HepG2 (cell line): ENCODE measurements at regions not wholly inside any gene's neighbourhood (a gene's known extent, or its start where the extent isn't known, plus 50 kb on each side); places are given as distances from the start of the nearest gene placed in this dataset.

Source experiments
- ATAC-seq: fragments of 200-7000 bp; cut with Tn5 transposase; 3 replicates; pipeline ENCODE4 v1.9.1; 2020; ENCODE audit warnings: mild to moderate bottlenecking, moderate library complexity
- BruUV-seq: library from RNA; stranded (reverse); fragments of 400-500 nt; replicated peaks from 2 replicates; lab custom pipeline; 2021; lab: Mats Ljungman, UMichigan
- CTCF ChIA-PET: fragments of 300-600 bp; formaldehyde crosslinking; extraction: SDS; loops from one replicate; lab custom pipeline; 2021; ENCODE audit warnings: low total read pairs, inconsistent platforms, low intra/inter-chr PET ratio; lab: Yijun Ruan, JAX
- POLR2A ChIA-PET: fragments of 350-600 bp; sonication (Branson Sonifier 250); formaldehyde crosslinking; loops from one replicate; lab custom pipeline; 2020; ENCODE audit warnings: antibody characterized with exemption, inconsistent platforms; lab: Yijun Ruan, JAX
- DNase-seq: peaks from one replicate; pipeline ENCODE4 v3.0.0-alpha.2; 2015; ENCODE audit warnings: low spot score
- FAIRE-seq: peaks from 3 replicates; lab custom pipeline; 2011; peaks lifted over from hg19 to GRCh38; lab: Jason Lieb, UNC
- H2AFZ ChIP-seq: one replicate; pipeline ENCODE4 v1.6.1; 2011; ENCODE audit warnings: low read length, inconsistent platforms
- H3K27ac ChIP-seq: fragments of 300-600 bp; 3 replicates; pipeline ENCODE4 v1.8.0; 2011; ENCODE audit warnings: mixed run types, mild to moderate bottlenecking, mixed read lengths, low read length, inconsistent platforms; ENCODE audit not compliant: insufficient read depth; ENCODE audit errors: extremely low read length
- H3K27me3 ChIP-seq, 2 experiments: fragments of 200-600 bp in 1 of 2; 2 replicates in 1 of 2; 3 replicates in 1 of 2; pipeline versions ENCODE4 v1.6.0 to v1.8.0; 2011; ENCODE audit warnings: low read length in 2 of 2, mild to moderate bottlenecking in 2 of 2, moderate library complexity in 2 of 2, inconsistent platforms in 1 of 2; ENCODE audit not compliant: insufficient read depth in 2 of 2, control insufficient read depth in 1 of 2
- H3K36me3 ChIP-seq, 2 experiments: fragments of 200-600 bp in 1 of 2; replicated peaks in 1 of 2; 2 replicates in 1 of 2; 3 replicates in 1 of 2; pipeline versions ENCODE4 v1.5.1 to v1.8.0; 2011; ENCODE audit warnings: low read length in 2 of 2, inconsistent platforms in 1 of 2; ENCODE audit not compliant: insufficient read depth in 2 of 2, control insufficient read depth in 1 of 2
- H3K4me1 ChIP-seq: 2 replicates; pipeline ENCODE4 v1.5.1; 2012; ENCODE audit warnings: low read length, inconsistent platforms; ENCODE audit not compliant: insufficient read depth
- H3K4me2 ChIP-seq: 2 replicates; pipeline ENCODE4 v1.6.0; 2011; ENCODE audit warnings: low read depth, low read length, inconsistent platforms
- H3K4me3 ChIP-seq, 3 experiments: fragments of 200-600 bp in 1 of 3; sonication (generic), shearing (Covaris generic) in 1 of 3; replicated peaks in 1 of 3; 2 replicates each; pipeline ENCODE4 v1.5.1; 2011 to 2016; ENCODE audit warnings: low read length in 3 of 3, inconsistent platforms in 2 of 3, low read depth in 2 of 3, mild to moderate bottlenecking in 2 of 3, control low read depth in 1 of 3, mixed read lengths in 1 of 3; ENCODE audit not compliant: insufficient read depth in 1 of 3
- H3K79me2 ChIP-seq: one replicate; pipeline ENCODE4 v1.6.1; 2011; ENCODE audit warnings: low read length, inconsistent platforms; ENCODE audit not compliant: insufficient read depth
- H3K9ac ChIP-seq: 2 replicates; pipeline ENCODE4 v1.6.0; 2011; ENCODE audit warnings: mild to moderate bottlenecking, low read depth, low read length, inconsistent platforms; ENCODE audit not compliant: insufficient read depth
- H3K9me3 ChIP-seq: 2 replicates; pipeline ENCODE4 v1.5.1; 2012; ENCODE audit warnings: mild to moderate bottlenecking, low read length
- H4K20me1 ChIP-seq: 2 replicates; pipeline ENCODE4 v1.6.0; 2011; ENCODE audit warnings: inconsistent platforms, mild to moderate bottlenecking, low read length, moderate library complexity; ENCODE audit not compliant: insufficient read depth
- ATF7 ChIP-seq, 2 experiments: fragments of 450-650 bp in 1 of 2; sonication (generic) in 1 of 2; formaldehyde crosslinking in 1 of 2; IDR thresholded peaks; 2 replicates each; pipeline versions ENCODE4 v1.4.0 to v1.6.1; 2016 to 2020; ENCODE audit warnings: antibody characterized with exemption in 1 of 2, mild to moderate bottlenecking in 1 of 2, missing genetic modification reagents in 1 of 2
- CREB1 ChIP-seq, 2 experiments: fragments of 450-650 bp in 1 of 2; IDR thresholded peaks; 2 replicates each; pipeline ENCODE4 v1.6.1; 2016 to 2017; ENCODE audit warnings: control low read depth in 1 of 2, mild to moderate bottlenecking in 1 of 2, missing compliant biosample characterization in 1 of 2, missing genetic modification characterization in 1 of 2
- POLR2A ChIP-seq, 2 experiments: IDR thresholded peaks; 2 replicates each; pipeline ENCODE4 v1.6.1; 2011; ENCODE audit warnings: low read depth in 2 of 2, low read length in 2 of 2, mild to moderate bottlenecking in 1 of 2, moderate library complexity in 1 of 2; ENCODE audit not compliant: insufficient read depth in 1 of 2
- TMF1 ChIP-seq: sonication (generic); formaldehyde crosslinking; IDR thresholded peaks from 2 replicates; pipeline ENCODE4 v1.8.1; 2022; ENCODE audit warnings: low read depth, missing genetic modification reagents
- ZFP1 ChIP-seq: IDR thresholded peaks from 2 replicates; pipeline ENCODE4 v1.6.1; 2016
- WGBS: methylation state at CpG from one replicate; pipeline ENCODE4 v1.1.6; 2017; ENCODE audit warnings: low lambda C conversion rate; 5-methylcytosine and 5-hydroxymethylcytosine counted together
- in situ Hi-C: cut with HindIII; loops from 2 replicates; pipeline ENCODE4 v1.10.0; 2017; ENCODE audit warnings: low pct_unique_long_range_greater_than_20kb; ENCODE audit not compliant: extremely low pct_ligation_motif_present
- intact Hi-C: fragments of 100-400 bp; cut with micrococcal nuclease; formaldehyde crosslinking; loops from one replicate; pipeline ENCODE4 v1.10.0; 2022; ENCODE audit not compliant: unreplicated experiment
- TF ChIP-seq, protein P1 (sequence below): sonication (generic); formaldehyde crosslinking; IDR thresholded peaks from 2 replicates; pipeline ENCODE4 v1.4.0; 2020; ENCODE audit warnings: missing genetic modification reagents, borderline replicate concordance
- TF ChIP-seq, protein P2 (sequence below): sonication (generic); formaldehyde crosslinking; IDR thresholded peaks from 2 replicates; pipeline ENCODE4 v1.8.0; 2022; ENCODE audit warnings: mild to moderate bottlenecking, missing genetic modification reagents, moderate library complexity
- TF ChIP-seq, protein P3 (sequence below): sonication (generic); formaldehyde crosslinking; IDR thresholded peaks from 2 replicates; pipeline ENCODE4 v1.5.0; 2020; ENCODE audit warnings: mild to moderate bottlenecking, missing genetic modification reagents, borderline replicate concordance

DNA sequence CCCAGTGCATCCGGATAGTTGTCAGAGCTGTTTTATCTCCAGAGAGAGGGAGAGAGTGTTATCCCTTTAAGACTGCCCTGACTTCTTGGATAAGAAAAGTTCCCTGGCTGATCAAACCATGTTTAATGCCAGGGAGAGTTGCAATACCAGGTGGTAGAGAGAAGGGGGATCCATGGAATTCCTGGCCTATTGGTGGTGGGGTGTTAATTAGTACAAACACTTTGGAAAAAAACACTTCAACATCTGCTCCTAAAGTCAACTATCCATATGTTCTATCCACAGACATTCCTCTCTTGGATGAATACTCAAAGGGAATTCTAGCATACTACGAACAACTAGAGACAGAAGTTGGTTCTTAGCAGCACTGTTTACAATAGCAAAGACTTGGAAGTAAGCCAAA lies 307.2 kb downstream of the TCERG1L start (continued):
- TF ChIP-seq, protein P1, sequence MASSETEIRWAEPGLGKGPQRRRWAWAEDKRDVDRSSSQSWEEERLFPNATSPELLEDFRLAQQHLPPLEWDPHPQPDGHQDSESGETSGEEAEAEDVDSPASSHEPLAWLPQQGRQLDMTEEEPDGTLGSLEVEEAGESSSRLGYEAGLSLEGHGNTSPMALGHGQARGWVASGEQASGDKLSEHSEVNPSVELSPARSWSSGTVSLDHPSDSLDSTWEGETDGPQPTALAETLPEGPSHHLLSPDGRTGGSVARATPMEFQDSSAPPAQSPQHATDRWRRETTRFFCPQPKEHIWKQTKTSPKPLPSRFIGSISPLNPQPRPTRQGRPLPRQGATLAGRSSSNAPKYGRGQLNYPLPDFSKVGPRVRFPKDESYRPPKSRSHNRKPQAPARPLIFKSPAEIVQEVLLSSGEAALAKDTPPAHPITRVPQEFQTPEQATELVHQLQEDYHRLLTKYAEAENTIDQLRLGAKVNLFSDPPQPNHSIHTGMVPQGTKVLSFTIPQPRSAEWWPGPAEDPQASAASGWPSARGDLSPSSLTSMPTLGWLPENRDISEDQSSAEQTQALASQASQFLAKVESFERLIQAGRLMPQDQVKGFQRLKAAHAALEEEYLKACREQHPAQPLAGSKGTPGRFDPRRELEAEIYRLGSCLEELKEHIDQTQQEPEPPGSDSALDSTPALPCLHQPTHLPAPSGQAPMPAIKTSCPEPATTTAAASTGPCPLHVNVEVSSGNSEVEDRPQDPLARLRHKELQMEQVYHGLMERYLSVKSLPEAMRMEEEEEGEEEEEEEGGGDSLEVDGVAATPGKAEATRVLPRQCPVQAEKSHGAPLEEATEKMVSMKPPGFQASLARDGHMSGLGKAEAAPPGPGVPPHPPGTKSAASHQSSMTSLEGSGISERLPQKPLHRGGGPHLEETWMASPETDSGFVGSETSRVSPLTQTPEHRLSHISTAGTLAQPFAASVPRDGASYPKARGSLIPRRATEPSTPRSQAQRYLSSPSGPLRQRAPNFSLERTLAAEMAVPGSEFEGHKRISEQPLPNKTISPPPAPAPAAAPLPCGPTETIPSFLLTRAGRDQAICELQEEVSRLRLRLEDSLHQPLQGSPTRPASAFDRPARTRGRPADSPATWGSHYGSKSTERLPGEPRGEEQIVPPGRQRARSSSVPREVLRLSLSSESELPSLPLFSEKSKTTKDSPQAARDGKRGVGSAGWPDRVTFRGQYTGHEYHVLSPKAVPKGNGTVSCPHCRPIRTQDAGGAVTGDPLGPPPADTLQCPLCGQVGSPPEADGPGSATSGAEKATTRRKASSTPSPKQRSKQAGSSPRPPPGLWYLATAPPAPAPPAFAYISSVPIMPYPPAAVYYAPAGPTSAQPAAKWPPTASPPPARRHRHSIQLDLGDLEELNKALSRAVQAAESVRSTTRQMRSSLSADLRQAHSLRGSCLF (CRISPR knock-in tag) = no peak
- no peak for TF ChIP-seq TMF1
- TF ChIP-seq ZFP1 (CRISPR knock-in tag) = no peak
- no peak for TF ChIP-seq POLR2A (IDR thresholded peaks at IDR 0.05; ENCODE audit: insufficient read depth in 1 of 2, low read depth in 2 of 2, low read length in 2 of 2)
- TF ChIP-seq, protein P2, sequence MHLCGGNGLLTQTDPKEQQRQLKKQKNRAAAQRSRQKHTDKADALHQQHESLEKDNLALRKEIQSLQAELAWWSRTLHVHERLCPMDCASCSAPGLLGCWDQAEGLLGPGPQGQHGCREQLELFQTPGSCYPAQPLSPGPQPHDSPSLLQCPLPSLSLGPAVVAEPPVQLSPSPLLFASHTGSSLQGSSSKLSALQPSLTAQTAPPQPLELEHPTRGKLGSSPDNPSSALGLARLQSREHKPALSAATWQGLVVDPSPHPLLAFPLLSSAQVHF = no peak

DNA sequence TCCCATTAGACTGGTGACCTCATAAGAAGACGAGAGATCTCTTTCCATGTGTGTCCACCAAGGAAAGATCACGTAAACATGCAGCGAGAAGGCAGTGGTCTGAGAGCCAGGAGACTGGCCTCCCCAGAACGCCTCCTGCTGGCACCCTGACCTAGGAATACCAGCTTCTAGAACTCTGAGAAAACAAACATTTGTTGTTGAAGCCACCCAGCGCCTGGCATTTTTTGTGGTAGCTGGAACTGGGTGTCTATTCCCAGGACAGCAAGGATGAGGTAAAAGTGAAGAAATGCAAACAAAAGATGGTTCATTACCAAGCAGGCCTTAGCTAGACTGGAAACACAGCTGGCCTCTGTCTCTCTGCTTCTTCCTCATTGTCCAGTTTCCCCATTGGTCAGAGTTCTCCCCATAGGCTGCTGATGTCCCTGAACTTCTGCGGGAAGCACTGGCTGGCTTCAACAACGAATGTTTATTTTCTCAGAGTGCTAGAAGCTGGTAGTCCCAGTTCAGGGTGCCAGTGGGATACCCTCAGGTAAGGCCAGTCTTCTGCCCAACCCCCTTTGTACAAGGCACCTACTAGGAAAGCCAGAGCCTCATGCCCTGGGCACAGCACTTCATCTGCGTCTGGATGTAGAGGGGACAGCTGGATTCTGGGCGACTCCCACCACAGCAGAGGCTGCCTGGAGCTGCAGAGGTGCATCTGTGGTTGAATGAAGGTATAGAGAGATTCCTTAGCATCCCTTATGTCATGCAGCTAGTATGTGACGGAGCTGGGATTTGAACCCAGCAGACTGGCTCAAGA lies 304.9 kb downstream of the TCERG1L start:
- TF ChIP-seq CREB1 (IDR thresholded peaks at IDR 0.05) (0 out of 2 replicates have a peak, but pooled peaks have one; percentile 28), CREB1 (CRISPR knock-in tag; IDR thresholded peaks at IDR 0.05) (no peak), ATF7 (IDR thresholded peaks at IDR 0.05) (peak; percentile 48), ATF7 (CRISPR knock-in tag; IDR thresholded peaks at IDR 0.05) (no peak)
- TF ChIP-seq, protein P3, sequence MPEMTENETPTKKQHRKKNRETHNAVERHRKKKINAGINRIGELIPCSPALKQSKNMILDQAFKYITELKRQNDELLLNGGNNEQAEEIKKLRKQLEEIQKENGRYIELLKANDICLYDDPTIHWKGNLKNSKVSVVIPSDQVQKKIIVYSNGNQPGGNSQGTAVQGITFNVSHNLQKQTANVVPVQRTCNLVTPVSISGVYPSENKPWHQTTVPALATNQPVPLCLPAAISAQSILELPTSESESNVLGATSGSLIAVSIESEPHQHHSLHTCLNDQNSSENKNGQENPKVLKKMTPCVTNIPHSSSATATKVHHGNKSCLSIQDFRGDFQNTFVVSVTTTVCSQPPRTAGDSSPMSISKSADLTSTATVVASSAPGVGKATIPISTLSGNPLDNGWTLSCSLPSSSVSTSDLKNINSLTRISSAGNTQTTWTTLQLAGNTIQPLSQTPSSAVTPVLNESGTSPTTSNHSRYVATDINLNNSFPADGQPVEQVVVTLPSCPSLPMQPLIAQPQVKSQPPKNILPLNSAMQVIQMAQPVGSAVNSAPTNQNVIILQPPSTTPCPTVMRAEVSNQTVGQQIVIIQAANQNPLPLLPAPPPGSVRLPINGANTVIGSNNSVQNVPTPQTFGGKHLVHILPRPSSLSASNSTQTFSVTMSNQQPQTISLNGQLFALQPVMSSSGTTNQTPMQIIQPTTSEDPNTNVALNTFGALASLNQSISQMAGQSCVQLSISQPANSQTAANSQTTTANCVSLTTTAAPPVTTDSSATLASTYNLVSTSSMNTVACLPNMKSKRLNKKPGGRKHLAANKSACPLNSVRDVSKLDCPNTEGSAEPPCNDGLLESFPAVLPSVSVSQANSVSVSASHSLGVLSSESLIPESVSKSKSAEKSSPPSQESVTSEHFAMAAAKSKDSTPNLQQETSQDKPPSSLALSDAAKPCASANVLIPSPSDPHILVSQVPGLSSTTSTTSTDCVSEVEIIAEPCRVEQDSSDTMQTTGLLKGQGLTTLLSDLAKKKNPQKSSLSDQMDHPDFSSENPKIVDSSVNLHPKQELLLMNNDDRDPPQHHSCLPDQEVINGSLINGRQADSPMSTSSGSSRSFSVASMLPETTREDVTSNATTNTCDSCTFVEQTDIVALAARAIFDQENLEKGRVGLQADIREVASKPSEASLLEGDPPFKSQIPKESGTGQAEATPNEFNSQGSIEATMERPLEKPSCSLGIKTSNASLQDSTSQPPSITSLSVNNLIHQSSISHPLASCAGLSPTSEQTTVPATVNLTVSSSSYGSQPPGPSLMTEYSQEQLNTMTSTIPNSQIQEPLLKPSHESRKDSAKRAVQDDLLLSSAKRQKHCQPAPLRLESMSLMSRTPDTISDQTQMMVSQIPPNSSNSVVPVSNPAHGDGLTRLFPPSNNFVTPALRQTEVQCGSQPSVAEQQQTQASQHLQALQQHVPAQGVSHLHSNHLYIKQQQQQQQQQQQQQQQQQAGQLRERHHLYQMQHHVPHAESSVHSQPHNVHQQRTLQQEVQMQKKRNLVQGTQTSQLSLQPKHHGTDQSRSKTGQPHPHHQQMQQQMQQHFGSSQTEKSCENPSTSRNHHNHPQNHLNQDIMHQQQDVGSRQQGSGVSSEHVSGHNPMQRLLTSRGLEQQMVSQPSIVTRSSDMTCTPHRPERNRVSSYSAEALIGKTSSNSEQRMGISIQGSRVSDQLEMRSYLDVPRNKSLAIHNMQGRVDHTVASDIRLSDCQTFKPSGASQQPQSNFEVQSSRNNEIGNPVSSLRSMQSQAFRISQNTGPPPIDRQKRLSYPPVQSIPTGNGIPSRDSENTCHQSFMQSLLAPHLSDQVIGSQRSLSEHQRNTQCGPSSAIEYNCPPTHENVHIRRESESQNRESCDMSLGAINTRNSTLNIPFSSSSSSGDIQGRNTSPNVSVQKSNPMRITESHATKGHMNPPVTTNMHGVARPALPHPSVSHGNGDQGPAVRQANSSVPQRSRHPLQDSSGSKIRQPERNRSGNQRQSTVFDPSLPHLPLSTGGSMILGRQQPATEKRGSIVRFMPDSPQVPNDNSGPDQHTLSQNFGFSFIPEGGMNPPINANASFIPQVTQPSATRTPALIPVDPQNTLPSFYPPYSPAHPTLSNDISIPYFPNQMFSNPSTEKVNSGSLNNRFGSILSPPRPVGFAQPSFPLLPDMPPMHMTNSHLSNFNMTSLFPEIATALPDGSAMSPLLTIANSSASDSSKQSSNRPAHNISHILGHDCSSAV (CRISPR knock-in tag) = no peak
- FAIRE-seq = no peak
- in situ Hi-C loops = no loop called here

More for the DNA sequence above, 304.9 kb downstream of the TCERG1L start:
- Histone ChIP-seq H2AFZ (no peak overlapping the region), H3K9me3 (peaks cover 4% of the 10 kb centered on the region; the same call in 1 of the 2 replicates), H3K27ac (no peak overlapping the region), H3K9ac (no peak overlapping the region), H3K4me3 (no peak overlapping the region), H3K4me2 (no peak overlapping the region), H4K20me1 (0 out of 2 replicates have a peak, but pooled peaks cover 2% of the 10 kb centered on the region), H3K4me1 (no peaks in the 10 kb centered on the region), H3K36me3 (no peaks in the 10 kb centered on the region), H3K79me2 (no peaks in the 10 kb centered on the region), H3K27me3 (peaks cover 0 to 7% of the 10 kb centered on the region in 2 experiments; a peak in 2 of 5 replicates)
- WGBS = 20% methylated on average over 7 of the region's 10 CpGs
- ATAC-seq (no peak), DNase-seq (no peak)
- no TSS peak for BruUV-seq
- POLR2A ChIA-PET = no interaction called here
- CTCF ChIA-PET = no interaction called here
- intact Hi-C loops = no loop called here
